Stimulated activated CD8-positive, alpha-beta memory T cell treated with anti-CD3 and anti-CD28 coated beads, Interleukin-15, amount 100 ng/mL, for 4 hours (primary cell): ENCODE measurements at regions not wholly inside any gene's neighbourhood (a gene's known extent, or its start where the extent isn't known, plus 50 kb on each side); places are given as distances from the start of the nearest gene placed in this dataset.

ENCODE experiments used
- DNase-seq, 2 donors: peaks; one replicate each; pipeline ENCODE4 v3.0.0-alpha.2; 2020; ENCODE audit warnings: low read depth in 2 of 2

DNA sequence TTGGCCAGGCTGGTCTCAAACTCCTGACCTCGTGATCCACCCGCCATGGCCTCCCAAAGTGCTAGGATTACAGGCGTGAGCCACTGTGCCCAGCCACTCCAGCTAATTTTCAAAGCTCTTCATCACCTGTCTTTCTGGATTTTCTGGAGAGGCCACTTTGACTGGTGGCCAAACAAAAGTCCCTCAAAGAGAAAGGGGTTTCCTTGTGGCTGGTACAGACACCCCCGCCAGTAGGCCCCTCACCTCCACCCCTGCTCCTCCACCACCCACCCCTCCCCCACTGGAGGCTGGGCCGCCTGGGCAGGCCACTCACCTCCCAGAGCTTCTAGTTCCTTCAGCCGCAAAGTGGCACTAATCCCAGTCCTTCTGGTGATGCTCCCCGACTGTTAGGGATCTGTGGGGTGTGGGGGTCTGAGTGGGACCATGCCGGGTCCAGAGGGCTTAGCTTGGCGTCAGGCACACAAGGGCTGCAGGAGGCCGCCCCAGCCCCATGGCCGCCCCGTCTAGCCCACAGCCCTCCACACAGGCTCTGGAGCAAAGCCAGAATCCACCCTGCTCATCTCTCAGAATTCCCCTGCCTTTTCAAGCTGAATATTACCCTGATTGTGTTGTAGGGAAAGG, 182.0 kb upstream of the IER5L start:
- DNase-seq: no peak

DNA sequence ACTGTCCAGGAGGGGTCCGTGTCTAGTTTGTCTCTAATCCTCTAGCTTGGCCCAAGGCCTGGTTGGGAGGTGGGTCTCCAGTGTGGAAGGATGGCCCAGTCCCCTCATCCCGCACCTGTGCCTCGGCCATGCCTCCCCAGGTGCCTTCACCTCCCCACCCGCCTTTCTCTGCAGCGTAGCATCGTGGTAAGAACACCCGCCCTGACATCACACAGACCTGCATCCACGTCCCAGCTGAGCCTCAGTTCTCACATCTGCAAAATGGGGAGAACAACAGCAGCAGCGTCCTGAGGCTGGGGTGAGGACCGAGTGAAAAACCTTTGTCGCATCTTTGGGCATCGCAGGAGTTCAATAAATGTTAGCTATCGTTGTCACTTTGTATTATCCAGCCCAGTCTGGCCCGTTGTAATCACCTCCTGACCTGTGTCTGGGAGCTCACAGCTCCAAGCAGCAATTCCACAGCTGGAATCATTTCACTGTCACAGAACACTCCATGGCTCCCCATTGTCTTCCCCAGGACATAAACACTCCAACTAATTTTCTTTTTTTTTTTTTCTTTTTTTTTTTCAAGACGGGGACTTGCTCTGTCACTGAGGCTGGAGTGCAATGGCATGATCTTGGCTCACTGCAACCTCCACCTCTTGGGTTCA, 181.2 kb upstream of the IER5L start:
- no peak for DNase-seq

DNA sequence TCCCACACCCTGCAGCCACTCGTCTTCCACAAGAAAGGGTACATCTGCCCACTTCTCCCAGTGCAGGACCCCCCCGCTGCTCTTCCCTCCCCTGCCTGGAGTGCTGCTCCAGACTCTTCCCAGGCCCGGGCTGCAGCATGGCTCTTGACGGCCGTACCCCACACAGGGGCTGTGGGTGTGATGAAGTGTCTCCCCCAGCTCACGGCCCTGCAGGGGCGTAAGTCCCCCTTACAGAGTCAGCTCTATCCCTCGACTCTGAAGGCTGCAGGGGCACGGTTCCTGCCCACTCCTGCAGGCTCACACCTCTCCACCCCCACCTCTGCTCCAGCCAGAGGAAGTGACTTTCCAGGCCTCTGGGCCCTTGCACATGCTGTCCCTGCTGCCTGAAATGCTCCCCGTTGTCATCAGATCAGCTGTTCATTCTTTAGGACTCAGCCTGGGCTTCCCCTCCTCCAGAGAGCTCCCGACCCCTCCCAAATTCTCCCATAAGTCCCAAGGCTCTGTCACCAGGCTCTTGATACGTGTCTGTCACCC, 180.6 kb upstream of the IER5L start:
- DNase-seq: no peak

DNA sequence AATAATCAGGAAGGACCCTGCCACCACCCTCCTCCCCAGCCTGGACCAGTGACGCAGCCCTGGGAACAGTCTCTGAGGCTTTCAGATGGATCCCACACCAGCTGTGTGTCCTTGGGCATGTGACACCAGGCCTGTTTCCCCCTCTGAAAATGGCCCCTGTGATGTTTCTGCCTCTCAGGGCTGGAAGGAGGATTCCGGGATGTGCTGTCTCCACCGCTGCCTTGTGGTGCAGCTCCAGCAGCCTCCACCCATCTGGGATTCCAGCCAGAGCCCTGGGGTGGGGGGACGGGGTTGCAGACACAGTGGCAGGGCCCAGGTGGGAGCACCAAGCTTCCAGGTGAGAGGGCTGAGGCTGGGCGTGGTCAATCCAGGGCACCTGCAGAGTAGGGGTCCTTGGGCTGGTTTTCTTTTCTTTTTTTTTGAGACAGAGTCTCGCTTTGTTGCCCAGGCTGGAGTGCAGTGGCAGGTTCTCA, 179.7 kb upstream of the IER5L start:
- DNase-seq: no peak

DNA sequence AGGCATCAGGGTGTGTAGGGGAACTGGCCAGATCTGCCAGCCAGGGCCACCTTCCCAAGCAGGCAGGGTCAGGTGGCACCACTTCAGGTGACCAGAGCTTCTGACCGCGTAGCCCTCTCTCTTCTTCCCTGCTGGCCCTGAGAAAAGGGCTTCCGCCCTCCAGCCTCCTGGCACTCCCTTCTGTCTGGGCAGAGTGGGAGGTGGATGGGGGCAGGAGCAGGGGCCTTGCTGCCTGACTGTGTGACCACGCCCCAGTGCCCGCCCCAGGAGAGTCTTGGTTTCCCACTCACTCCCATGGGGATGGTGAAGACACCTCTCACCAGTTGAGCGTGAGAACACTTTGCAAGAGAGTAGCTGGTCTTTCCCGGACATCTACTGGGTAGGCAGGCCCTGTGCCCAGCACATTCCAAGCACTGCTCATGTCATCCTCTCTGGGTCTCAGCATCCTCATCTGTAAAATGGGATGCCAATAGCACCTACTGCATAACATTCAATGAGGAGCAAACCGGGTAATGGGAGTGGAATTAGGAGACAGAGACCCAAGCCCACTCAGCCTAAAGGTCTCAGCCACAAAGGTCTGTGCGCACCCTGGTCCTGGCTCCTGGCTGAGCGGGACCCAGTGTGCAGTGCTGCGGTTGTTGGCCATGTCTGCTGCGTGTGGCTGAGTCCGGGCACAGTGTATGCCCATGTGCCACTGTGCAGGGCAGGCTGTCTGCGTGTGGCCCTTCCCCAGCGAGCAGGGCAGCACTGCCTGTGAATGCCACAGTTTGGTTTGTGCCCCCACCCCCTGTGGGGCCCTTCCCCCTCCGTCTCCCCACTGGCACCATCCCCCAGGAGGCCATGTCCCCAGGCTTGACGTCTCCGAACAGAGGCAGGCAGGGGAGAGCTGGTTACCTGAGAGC, 179.1 kb upstream of the IER5L start:
- DNase-seq: no peak

DNA sequence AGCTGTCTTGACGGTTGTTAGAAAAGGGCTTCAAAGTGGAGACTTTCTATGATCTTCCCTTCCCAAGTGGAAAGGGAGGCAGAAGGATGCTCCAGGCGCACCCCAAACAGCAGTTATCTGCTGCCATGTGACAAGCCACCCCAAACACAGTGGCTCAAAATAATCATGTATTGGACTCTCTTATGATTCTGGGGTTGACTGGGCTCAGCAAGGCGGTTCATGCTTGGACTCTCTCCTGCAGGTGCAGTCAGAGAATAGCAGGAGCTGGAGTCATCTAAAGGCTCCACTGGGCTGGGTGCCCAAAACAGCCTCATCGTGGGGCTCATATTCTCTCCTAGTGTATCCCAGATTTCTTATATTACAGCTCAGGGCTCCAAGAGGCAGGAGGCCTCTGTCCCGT, 177.6 kb upstream of the IER5L start:
- no peak for DNase-seq

DNA sequence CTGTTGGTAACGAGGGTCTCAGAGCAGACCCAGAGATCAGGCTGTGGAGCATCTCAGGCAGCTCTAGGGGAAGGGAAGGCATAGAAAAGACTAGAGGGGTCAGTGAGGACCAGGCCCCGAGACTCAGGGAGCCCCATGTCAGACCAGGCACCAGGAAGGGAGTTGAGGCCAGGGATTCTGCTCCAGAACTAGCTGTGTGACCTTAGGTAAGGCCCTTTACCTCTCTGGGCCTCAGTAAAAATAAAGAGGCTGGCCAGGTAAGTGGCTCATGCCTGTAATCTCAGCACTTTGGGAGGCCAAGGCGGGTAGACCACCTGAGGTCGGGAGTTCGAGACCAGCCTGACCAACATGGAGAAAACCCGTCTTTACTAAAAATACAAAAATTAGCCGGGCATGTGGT, 176.4 kb upstream of the IER5L start:
- no peak for DNase-seq

DNA sequence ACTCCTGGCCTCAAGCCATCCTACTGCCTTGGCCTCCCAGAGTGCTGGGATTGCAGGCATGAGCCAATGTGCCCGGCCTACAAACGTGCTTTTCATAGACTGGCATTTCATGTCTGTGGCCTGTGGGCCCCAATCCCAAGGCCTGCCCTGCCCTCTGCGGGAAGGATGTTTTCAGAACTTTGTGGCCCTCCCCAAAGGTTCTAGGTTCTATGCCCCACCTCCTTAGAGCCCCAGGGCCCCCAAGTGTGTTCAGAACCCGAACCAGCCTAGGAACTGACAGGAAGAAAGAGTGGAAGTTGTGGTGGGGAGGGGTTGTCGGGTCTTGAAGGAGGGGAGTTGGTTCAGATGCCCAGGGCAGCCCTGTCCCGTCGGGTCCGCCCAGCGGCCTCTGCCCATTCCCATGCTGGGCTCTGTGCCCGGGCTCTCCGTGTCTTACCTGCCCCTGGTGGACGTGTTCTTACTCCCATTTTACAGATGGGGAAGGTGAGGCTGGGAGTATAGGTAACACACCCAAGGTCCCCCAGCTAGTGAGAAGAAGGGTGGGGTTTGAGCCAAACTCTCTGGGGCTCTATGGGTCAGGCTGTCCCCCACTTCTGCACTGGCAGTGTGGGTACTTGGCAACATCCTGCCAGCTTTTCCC, 175.8 kb upstream of the IER5L start:
- no peak for DNase-seq

DNA sequence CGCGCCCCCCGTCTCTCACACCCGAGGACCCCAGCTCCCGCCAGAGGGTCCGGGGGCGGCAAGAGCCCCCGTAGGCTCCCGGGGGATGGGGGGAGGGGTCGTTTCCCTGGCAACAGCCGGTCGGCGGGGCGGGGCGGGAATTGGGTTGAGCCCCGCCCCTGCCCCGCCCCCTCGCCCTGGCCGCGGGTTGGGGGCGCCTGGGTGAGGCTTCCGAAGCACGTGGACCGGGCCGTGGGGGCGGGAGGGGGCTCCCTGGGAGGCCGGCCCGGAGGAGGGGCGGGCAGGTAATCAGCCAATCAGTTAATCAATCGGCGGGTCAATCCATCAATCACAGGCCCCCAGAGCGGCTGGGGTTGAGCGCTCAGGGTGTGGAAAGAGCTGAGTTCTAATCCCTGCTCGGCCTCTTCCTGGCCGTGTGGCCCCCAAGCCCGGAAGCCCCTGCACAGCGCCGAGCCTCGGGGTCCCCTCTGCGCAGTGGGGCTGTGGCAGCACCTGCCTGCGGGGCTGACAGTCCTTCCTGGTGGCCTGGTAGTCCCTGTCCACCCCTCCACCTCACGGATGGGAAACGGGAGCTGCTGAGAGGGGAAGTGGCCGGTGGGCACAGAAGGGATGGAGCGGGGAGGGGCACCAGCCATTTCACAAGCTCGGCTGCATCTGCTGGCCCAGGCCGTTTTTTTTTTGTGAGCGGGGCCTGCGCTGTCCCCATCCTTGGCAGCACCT, 174.2 kb upstream of the IER5L start:
- no peak for DNase-seq

DNA sequence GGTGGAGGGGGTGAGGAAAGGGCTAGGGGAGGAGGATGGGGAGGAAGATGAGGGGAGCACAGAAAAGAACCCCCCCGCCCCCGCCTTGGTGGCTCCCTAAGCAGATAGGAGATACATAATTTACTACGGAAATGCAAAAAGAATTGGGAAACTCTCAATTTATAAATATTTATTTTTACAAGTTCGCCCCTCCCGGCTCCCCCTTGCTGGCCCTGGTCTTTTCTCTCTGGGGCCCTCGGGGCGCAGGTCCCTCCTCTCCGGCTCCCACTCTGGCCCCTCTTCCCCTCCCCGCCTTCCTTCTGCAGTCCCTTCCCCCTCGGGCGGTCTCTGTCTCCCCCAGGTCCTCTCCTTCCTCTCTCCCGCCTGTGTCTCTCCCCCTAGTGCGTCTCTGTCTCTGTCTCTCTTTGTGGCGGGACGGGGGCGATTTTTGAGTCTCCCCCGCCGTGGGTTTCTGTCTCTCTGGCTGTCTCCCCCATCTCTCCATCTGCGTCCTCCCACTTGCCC, 173.6 kb upstream of the IER5L start:
- DNase-seq: no peak

DNA sequence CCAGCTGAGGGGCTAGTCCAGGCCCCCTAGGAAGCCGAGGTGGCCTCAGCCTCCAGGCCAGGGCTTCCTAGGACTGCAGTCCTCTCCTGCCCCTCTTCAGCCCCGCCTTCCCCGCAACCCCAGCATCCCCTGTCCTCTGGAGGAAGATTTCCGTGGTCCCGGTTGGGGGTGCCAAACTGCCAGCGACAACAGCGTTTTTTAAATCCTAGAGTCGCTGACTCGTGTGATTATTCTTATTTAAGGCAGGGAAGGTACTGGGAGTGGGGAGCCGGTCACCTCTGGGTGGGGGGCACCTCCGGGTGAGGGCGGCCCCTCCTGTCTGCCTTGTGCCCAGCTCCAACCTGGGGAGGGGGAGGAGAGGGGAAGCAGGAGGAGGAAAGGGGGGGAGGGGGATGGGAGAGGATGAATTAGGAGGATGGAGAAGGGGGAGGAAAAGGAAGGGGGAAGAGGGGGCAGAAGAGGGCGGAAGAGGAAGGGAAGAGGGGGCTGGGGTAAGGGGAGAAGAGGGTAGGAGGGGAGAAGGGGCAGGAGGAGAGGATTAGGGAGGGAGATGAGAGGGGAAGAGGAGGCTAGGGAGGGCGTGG, 173.1 kb upstream of the IER5L start:
- no peak for DNase-seq

DNA sequence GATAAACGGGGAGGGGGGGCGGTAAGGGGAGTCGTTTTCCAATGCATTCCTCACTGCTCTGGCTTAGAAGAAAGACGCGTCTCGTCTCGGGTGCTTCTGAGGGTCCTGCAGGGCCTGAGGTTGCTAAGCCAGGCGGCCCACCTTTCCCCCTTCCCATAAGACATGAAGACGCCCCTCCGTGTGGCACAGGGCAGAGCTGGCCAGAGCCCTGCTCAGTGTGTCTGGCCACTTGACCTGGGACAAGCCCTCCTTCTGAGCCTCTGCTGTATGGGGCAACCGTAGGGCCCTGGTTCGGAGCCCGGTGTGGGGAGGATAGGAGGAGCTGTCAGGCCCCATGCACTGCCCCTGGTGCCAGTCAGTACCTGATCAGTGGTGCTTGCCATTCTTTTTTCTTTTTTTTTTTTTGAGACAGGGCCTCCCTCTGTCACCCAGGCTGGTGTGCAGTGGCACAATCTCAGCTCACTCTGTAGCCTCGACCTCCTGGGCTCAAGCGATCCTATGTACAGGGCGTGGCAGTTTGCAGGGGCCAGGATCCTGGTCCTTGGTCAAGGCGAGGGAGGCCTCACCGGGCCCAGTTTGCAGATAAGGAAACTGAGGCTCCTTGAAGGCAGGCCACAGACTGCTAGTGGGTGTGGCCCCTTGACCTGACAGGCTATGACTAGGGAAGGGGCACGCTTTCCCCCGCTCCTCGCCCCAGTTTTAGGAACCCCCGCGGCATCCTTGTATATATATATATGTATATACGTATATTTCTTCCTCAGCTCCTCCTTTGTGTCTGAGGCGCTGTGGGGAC, 172.3 kb upstream of the IER5L start:
- DNase-seq: no peak

DNA sequence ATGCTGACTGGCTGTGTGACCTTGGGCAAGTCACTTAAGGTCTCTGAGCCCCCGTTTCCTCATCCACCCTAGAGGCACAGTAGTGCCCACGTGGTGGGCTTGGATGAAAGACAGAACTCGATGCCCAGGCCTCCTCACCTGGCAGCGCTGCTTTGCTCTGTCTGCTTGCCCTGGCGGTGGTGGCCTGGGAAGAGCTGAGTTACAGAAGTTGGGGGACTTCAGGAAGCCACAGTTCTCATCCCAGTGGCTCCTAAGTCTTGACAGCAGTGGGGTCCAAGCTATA, 171.5 kb upstream of the IER5L start:
- no peak for DNase-seq

DNA sequence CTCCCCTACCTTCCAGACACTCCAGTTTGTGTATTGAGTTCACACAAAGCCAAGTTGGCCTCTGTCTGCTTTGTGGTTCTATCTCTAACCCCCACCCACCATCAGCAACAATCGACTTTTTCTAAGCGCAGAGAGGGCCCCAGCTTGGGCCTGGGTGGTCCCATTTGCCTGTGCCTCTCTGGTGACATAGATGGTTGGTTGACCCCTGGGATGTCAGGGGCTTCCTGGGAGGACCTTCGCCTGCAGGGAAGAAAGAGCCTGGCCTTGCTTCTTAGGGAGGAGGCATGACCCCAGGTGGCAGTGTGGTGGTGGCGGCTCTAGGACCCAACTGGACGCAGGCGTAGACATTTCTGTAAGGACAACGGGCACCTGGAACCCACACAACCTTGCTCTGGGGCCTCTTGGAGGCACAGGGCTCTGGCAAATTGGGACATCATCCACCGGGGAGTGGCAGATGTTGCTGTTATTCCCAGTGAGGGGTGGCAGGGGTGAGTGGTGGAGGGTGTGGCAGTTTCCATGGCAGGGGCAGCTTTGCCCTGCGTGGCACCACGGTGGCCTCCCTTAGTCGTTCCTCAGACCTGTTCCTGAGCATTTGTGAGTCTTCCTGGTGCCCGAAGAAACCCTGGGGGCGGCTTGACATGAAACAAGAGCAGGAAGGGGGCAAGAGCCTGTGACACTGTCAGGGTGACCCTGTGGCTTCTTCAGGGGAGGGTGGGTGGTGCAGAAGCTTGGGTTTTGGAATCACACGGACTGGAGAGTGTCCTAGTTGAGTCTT, 171.0 kb upstream of the IER5L start:
- no peak for DNase-seq

DNA sequence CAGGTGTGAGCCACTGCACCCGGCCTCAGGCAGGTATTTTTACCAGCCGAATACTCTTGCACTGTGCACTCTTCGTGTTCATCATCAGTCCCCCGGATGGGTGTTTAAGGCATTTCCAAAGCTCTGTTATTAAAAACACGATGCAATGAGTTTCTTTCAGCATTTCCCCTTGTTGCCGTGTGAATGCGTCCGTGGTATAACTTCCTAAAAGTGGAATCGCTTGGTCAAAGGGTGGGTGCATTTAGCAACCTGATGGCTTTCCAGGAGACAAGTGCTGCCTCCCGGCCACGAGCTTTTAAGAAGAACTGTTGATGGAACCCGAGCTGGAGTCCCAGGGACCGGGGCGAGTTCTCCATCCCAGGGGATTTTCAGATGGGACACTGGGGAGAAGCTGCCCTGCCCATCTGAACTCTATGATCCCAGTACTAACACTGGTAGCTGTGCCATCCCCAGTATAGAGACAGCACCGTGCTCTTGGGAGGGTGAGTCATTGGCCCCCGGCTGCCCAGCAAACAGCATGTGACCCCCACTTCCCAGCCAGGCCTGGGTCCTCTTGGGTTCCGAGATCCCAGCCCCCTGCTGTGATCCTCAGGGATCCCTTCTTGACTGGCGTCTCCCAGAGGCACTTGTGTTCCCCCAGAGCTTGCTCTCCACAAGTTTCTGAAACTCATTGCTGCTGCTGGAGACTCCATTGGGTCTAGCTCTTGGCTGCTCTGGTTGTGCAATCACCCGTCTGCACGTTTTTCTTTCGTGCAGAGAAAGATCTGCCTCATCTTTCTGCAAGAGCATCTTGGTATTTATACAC, 169.5 kb upstream of the IER5L start:
- no peak for DNase-seq

DNA sequence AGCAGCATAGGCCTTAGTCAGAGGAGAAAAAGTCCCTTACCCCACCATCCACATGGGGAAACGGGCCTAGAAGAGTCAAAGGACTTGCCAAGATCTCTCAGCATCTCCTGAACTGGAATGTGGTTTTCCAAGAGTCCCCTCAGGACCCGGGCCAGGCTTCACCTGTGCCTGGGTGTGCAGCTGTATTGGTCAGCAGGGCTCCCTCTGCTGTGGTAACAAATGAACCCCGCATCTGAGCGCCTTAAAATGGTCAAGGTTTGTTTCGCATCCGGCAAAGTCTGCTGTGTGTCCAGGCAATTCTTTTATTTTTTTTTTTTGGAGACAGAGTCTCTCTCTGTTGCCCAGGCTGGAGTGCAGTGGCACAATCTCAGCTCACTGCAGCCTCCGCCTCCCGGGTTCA, 168.0 kb upstream of the IER5L start:
- DNase-seq: no peak

DNA sequence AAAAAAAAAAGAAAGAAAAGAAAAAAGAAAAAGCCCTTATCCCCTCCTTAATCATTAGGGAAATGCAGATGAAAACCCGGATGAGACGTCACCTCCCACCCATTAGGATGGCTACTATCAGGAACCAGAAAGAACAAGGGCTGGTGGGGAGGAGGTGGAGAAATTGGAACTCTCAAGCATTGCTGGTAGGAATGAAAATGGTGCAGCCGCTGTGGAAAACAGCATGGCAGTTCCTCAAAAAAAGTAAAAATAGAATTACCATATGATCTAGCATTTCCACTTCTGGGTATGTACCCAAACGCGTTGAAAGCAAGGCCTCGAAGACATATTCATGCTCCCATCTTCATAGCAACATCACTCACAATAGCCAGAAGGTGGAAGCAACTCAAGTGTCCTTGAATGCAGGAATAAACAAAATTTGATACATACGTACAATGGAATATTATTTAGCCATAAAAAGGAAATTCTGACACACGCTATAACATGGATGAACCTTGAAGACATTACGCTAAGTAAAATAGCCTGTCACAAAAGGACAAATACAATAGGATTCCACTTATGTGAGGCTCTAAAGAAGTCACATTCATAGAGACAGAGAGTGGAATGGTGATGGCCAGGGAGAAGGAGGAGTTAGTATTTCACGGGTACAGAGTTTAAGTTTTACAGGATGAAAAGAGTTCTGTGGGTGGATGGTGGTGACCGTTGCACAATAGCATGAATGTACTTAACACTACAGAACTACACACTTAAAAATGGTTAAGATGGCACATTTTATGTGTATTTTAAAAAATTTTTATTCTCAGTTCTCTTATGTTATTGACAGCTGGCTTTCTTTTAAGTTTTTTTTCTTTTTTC, 166.8 kb upstream of the IER5L start:
- no peak for DNase-seq
